Activated CD4-positive, alpha-beta T cell treated with anti-CD3 and anti-CD28 coated beads, Interleukin-2, amount 50 U/mL, for 16 hours (primary cell): ENCODE measurements at regions not wholly inside any gene's neighbourhood (a gene's known extent, or its start where the extent isn't known, plus 50 kb on each side); places are given as distances from the start of the nearest gene placed in this dataset.
"Not testable (repeated sequence)": the region's sequence is repeated elsewhere in the genome, so short reads cannot be mapped to it uniquely, and the experiment has no call there.

ENCODE experiments used
- DNase-seq: peaks from one replicate; pipeline ENCODE4 v3.0.0-alpha.2; 2020

DNA sequence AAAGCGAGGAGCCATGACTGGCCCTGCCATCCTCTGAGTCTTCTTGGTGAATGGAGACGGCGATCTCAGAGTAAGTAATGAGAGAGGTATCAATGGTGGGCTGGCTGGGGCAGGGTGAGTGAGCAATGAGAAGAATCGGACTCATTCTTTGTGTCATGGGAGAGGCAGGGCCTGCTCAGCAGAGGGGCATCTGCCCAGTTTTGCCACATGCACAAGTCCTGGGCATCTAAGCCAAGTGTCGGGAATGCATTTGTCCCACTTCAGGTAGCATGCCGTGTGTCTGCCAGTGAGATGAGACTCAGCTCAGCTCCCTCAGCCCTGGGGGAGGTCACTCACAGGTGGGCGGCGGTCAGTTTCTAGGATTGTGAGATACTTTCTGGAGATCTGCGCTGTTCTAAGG lies 791.0 kb upstream of the RAB6C start:
- DNase-seq, result no peak

DNA sequence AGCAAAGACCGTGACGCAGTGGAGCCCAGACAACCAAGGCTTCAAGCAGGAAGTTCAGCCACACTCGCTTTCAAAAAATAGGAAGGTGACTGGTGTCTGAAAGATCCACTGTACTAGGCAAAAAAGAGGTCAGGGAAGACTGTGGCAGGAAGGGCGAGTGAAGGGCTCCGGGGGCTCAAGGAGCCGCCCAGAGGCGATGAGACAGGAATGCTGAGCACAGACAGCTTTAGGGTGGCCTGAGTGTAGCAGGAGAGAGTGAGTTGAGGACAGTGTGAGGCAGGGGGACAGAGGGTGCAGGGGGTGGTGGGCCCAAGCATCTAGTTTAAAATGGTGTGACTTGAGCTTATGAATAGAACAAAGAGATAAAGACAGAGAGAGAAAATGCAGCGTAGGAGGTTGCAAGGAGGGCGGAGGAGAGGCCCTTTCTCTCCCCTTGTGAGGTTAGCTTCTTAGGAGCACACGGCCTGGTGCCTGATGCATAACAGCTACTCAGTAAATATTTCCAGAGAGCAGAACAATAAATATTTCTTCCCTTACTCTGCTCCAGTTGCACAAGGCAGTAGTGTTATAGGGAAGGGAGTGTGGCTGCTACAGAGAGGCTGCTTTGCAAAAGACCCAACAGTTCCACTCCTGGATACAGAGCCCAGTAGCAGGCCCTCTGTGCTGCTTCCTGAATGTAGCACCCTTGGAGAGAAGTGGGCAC lies 789.7 kb upstream of the RAB6C start:
- no peak for DNase-seq

GRCh38 chr2:129190494-129190893 lies 789.0 kb upstream of the RAB6C start:
- no peak for DNase-seq

- no peak for DNase-seq
Observed at GRCh38 chr2:129191530-129191929, 787.9 kb upstream of the RAB6C start.

GRCh38 chr2:129192117-129192516 lies 787.3 kb upstream of the RAB6C start:
- no peak for DNase-seq

DNA sequence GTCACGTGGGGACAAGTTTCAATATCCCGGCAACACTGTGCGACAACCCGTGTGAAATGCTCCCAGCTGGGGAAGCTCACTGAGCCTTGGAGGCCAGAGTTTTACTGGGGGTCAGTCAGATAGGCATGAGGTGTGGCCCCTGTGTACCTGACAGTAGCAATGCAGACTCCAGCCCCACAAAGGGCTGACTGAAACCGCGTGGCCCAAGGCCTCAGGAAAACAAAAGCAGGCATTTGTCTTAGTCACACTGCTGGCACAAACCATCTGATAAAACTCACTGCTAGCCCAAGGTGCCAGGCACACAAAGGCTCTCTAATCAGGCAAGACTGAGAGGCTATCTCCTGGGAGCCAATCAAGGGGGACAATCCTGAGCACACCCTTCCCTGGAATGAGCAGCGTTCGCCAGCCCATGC lies 786.6 kb upstream of the RAB6C start:
- DNase-seq, result no peak

- DNase-seq, result no peak
Observed at GRCh38 chr2:129193961-129194360, 785.5 kb upstream of the RAB6C start.

GRCh38 chr2:129199501-129199900 lies 780.0 kb upstream of the RAB6C start:
- no peak for DNase-seq

GRCh38 chr2:129201696-129202095 lies 777.8 kb upstream of the RAB6C start:
- DNase-seq, result no peak

DNA sequence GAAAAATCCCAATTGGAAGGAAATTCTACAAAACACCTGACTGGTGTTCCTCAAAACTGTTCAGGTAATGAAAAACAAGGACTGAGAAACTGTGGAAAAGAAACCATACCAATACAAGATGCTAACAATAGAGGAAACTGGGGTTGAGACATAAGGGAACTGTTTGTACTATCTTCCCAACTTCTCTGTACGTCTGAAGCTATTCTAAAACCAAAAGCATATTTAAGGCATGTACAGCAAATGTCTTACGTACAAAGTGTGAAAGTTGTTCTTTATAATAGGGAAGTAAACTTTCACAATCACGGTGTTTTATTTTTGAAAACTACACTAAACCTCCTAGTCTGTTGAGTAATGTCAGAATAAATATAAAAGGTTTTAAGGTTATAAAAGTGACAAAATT lies 776.1 kb upstream of the RAB6C start:
- no peak for DNase-seq

DNA sequence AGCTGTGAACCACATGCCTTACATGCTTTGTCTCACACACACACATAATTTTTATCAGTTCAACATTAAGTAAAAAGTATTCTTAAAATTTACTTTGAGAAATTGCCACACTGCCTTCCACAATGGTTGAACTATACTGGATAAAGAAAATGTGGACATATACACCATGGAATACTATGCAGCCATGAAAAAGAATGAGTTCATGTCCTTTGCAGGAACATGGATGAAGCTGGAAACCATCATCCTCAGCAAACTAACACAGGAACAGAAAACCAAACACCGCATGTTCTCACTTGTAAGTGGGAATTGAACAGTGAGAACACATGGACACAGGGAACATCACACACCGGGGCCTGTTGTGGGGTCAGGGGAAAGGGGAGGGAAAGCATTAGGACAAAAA lies 774.9 kb upstream of the RAB6C start:
- DNase-seq, result not testable (repeated sequence)

DNA sequence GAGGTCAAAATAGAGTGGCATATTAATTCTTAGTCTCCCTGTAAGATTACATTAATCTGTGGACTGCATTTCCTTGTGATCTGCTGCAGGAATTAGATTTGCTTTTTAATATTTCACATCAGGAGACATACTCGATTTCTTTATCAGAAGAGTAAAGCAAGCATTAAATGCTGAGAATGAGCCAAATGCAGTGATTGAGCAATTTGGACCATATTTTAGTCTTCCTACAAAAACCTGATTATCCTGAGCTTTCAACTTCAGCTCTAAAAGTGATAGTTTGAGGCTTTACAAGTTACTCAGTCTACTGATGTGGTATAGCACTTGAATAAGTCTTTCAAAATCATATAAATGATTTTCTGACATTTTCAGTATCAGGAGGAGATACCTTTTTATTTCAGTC lies 774.3 kb upstream of the RAB6C start:
- no peak for DNase-seq

- DNase-seq, result no peak
Observed at GRCh38 chr2:129205766-129206165, 773.7 kb upstream of the RAB6C start.

DNA sequence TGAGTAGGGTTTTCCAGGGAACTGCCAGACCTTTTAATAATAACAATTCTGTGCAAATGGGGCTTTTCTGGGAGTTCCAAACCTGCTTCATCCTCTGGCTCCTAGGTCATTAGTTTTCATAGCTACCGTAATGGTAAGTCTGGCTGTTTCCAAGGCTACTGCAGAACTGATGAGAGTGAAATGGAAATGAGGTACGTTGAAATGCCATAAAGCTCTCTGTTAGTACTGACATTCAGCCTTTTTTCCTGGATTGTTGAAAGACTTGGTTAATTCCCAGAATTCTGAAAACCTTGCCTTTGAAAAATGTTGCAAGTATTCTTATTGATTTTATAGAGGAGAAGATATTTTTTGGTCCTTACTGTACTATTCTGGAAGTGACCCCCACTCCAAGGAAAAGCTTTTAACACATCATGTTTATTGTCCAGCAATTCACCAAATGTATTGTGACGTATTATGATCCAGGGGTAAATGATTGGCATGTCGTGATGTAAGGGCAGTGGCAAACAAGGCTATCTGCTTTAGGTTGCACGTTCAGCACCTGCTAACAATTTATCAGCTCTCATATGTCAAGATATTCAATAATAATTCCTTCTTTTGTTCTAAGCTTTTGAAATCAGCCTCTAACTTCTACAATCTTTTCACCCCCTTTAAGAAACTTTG lies 767.0 kb upstream of the RAB6C start:
- DNase-seq, result no peak

- DNase-seq, result no peak
Observed at GRCh38 chr2:129224022-129224421, 755.4 kb upstream of the RAB6C start.

DNA sequence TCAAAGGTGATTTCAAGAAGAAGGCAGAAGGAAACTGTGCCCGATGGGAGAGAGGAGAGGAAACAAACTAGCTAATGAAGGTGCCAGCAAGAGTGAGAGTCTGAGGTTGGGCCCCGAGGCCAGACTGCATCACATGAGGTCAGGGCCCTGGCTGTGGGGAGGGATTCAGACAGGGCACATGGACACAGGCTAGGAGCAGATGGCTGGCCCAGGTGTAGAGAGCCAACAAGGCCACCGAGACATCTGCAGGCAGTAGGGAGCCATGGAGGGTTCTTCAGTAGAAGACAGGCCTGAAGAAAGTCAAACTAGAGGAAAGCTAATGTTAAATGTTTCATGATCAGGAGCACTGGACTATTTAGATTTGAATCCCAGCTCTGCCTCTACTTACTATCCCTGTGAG lies 755.0 kb upstream of the RAB6C start:
- DNase-seq, result no peak

GRCh38 chr2:129229196-129229595 lies 750.3 kb upstream of the RAB6C start:
- no peak for DNase-seq

DNA sequence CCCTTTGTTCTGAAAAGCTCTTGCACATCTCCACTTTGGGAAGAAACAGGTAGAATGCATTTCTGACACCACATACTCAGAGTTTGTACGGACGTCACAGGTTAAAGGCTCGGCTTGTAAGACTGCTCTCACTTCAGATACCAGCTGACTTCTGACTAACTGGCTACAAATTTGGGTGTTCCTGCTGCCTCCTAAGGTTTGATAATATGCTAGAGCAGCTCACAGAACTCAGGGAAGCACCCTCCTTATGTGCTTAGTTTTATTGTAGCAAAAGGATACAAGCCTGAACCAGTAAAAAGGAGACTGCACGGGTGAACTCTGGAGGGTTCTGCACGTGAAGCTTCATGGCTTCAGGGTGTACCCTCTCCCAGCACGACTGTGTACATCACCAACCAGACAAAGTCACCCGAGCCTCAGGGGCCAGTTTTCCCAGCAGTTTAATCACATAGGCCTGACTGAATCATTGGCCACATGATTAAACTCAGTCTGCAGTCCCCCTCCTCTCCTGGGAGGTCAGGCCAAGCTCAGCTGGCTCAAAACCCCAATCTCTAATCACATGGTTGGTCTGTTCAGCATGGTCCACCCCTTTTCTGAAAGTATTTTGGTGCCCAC lies 749.5 kb upstream of the RAB6C start:
- no peak for DNase-seq

GRCh38 chr2:129231924-129232323 lies 747.5 kb upstream of the RAB6C start:
- DNase-seq, result no peak

GRCh38 chr2:129233166-129233565 lies 746.3 kb upstream of the RAB6C start:
- DNase-seq, result no peak

- no peak for DNase-seq
Observed at GRCh38 chr2:129233751-129234406, 745.6 kb upstream of the RAB6C start.

- DNase-seq, result no peak
Observed at GRCh38 chr2:129236601-129237000, 742.9 kb upstream of the RAB6C start.

- no peak for DNase-seq
Observed at GRCh38 chr2:129237966-129238725, 741.3 kb upstream of the RAB6C start.
